ENCODE measurements at regions not wholly inside any gene's neighbourhood (a gene's known extent, or its start where the extent isn't known, plus 50 kb on each side); places are given as distances from the start of the nearest gene placed in this dataset.

DNA sequence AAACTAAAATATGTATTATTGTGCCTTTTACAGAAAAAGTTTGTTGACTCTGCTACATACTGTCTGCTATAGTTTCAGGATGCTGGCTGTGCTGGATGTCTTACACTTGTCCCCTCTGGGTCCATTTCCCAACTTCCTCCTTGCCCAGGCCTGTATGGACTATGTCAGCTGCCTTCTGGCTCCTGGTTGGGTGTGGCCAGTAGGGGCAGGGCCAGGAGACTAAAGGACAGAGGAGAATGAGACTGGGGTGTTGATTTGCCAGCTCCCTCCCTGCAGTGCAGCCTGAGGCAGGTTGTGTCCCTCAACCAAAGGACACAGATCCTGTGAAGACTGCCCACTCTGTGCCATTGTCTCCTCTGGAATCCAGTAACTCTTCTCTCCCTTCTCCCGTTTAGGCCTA is 90.6 kb upstream of the UBE2E2 start:
- Histone ChIP-seq H3K4me3 (no peak overlapping the region), H3K36me3 (no peaks in the 10 kb centered on the region), H3K27ac (no peak overlapping the region), H3K9me3 (no peaks in the 10 kb centered on the region), H3K27me3 (peaks cover under 1% of the 10 kb centered on the region), H3K4me1 (peaks cover 0 to 46% (median 22%) of the 10 kb centered on the region in 4 donors)
- 67% methylated on average over 1 of the region's 1 CpG; no CpG with 5 or more reads in 1 of the 2 donors for WGBS, 2 donors (ENCODE audit: low coverage in 1 of 2)
- peak; percentile 46 for DNase-seq
- TF ChIP-seq, protein P1, sequence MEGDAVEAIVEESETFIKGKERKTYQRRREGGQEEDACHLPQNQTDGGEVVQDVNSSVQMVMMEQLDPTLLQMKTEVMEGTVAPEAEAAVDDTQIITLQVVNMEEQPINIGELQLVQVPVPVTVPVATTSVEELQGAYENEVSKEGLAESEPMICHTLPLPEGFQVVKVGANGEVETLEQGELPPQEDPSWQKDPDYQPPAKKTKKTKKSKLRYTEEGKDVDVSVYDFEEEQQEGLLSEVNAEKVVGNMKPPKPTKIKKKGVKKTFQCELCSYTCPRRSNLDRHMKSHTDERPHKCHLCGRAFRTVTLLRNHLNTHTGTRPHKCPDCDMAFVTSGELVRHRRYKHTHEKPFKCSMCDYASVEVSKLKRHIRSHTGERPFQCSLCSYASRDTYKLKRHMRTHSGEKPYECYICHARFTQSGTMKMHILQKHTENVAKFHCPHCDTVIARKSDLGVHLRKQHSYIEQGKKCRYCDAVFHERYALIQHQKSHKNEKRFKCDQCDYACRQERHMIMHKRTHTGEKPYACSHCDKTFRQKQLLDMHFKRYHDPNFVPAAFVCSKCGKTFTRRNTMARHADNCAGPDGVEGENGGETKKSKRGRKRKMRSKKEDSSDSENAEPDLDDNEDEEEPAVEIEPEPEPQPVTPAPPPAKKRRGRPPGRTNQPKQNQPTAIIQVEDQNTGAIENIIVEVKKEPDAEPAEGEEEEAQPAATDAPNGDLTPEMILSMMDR (IDR thresholded peaks at IDR 0.05), result no peak
- no peak for TF ChIP-seq POLR2AphosphoS5 (IDR thresholded peaks at IDR 0.05)
- TF ChIP-seq EP300 (IDR thresholded peaks at IDR 0.05; ENCODE audit: low read depth), result no peak
- no peak for TF ChIP-seq POLR2A (IDR thresholded peaks at IDR 0.05)
- in situ Hi-C loops (cut with MboI; ENCODE audit: low pct_ligation_motif_present in 1 of 4, low pct_unique_long_range_greater_than_20kb in 1 of 4, low sequenced_read_pairs in 3 of 4) (no loop called here), intact Hi-C loops (cut with DNase I; ENCODE audit: low total_unique reads) (no loop called here)

GRCh38 chr3:23113455-23114171 is 89.5 kb upstream of the UBE2E2 start:
- DNase-seq, result no peak
- Histone ChIP-seq H3K9me3 (no peaks in the 10 kb centered on the region), H3K36me3 (no peaks in the 10 kb centered on the region), H3K27me3 (peaks cover 7% of the 10 kb centered on the region), H3K4me1 (peaks cover 0 to 46% (median 22%) of the 10 kb centered on the region in 4 donors), H3K27ac (no peak overlapping the region), H3K4me3 (no peak overlapping the region)
- in situ Hi-C loops (cut with MboI; ENCODE audit: low pct_ligation_motif_present in 1 of 4, low pct_unique_long_range_greater_than_20kb in 1 of 4, low sequenced_read_pairs in 3 of 4), result no loop called here
- intact Hi-C loops (cut with DNase I; ENCODE audit: low total_unique reads), result no loop called here
- TF ChIP-seq POLR2AphosphoS5 (IDR thresholded peaks at IDR 0.05) (no peak), POLR2A (IDR thresholded peaks at IDR 0.05) (no peak), EP300 (IDR thresholded peaks at IDR 0.05; ENCODE audit: low read depth) (no peak)
- TF ChIP-seq, protein P1 (IDR thresholded peaks at IDR 0.05), result no peak
- WGBS, 2 donors (ENCODE audit: low coverage in 1 of 2), result 24 to 39% methylated on average over 6 to 9 of the region's 9 CpGs

DNA sequence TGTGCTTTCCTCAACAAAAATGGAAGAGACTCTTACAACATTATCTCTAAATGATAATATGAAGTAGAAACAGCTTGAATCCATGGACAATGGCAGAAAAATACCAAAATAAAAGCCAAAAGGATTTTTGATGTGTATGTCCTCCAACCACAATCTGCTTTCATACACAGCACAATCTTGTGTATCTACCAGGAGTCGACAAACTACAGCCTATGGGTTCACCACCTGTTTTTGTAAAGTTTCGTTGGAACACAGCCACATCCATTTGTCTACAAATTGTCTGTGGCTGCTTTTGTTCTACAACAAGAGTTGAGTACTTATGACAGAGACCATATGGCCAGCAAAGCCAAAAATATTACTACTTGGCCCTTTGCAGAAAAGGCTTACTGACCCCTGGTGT is 88.7 kb upstream of the UBE2E2 start:
- Histone ChIP-seq H3K36me3 (no peaks in the 10 kb centered on the region), H3K27me3 (peaks cover 9% of the 10 kb centered on the region), H3K9me3 (no peaks in the 10 kb centered on the region), H3K4me1 (peaks cover 0 to 46% (median 22%) of the 10 kb centered on the region in 4 donors), H3K27ac (no peak overlapping the region), H3K4me3 (no peak overlapping the region)
- no peak for DNase-seq
- TF ChIP-seq POLR2A (IDR thresholded peaks at IDR 0.05), result no peak
- TF ChIP-seq, protein P1 (IDR thresholded peaks at IDR 0.05), result no peak
- TF ChIP-seq EP300 (IDR thresholded peaks at IDR 0.05; ENCODE audit: low read depth), result no peak
- no peak for TF ChIP-seq POLR2AphosphoS5 (IDR thresholded peaks at IDR 0.05)
- intact Hi-C loops (cut with DNase I; ENCODE audit: low total_unique reads) (no loop called here), in situ Hi-C loops (cut with MboI; ENCODE audit: low pct_ligation_motif_present in 1 of 4, low pct_unique_long_range_greater_than_20kb in 1 of 4, low sequenced_read_pairs in 3 of 4) (no loop called here)
- whole genome bisulfite sequencing, 2 donors (ENCODE audit: low coverage in 1 of 2), result 24% methylated on average over 2 of the region's 2 CpGs; no CpG with 5 or more reads in 1 of the 2 donors

DNA sequence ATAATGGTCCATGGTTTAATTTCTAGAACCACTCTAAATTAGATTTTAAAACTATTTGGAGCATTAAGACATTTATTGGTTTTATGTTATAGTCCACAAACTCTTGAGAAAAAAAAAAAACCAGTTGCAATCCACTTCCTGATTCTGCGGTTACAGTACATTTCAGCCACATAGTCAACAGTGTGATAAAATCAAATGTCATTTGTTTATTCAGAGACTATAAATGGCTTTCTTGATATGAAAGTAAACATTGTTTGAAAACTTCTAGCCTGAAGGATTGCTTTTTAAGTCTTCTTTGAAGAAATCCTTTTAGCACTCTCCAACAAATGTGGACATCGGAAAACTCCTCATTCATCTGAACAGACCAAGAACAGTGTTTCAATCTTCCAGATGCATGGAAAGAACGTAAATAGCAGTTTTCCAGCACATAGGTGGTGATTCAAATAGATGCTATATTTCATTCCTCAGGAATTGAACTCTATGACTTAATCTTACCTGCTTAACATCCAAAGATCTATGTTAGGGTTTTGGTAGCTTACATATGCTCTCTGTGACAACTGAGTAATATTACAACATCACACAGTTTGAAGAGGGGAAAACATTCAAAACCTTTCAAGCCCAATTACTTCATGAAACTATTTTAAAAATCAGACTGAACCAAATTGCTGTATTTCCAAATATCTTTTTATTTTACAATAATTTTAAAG is 87.8 kb upstream of the UBE2E2 start:
- Histone ChIP-seq H3K27me3 (peaks cover 10% of the 10 kb centered on the region), H3K4me1 (peaks cover 0 to 46% (median 22%) of the 10 kb centered on the region in 4 donors), H3K27ac (no peak overlapping the region), H3K36me3 (no peaks in the 10 kb centered on the region), H3K4me3 (no peak overlapping the region), H3K9me3 (no peaks in the 10 kb centered on the region)
- WGBS, 2 donors (ENCODE audit: low coverage in 1 of 2), result 25 to 29% methylated on average over 2 to 3 of the region's 3 CpGs
- no peak for DNase-seq
- TF ChIP-seq, protein P1 (IDR thresholded peaks at IDR 0.05), result no peak
- intact Hi-C loops (cut with DNase I; ENCODE audit: low total_unique reads), result no loop called here
- in situ Hi-C loops (cut with MboI; ENCODE audit: low pct_ligation_motif_present in 1 of 4, low pct_unique_long_range_greater_than_20kb in 1 of 4, low sequenced_read_pairs in 3 of 4), result no loop called here
